GM23248 (cell line): ENCODE measurements at regions not wholly inside any gene's neighbourhood (a gene's known extent, or its start where the extent isn't known, plus 50 kb on each side); places are given as distances from the start of the nearest gene placed in this dataset.

Source experiments
- DNase-seq: peaks from one replicate; pipeline ENCODE4 v3.0.0-alpha.2; 2015
- H2AFZ ChIP-seq: fragments of 200-600 bp; sonication (generic); 2 replicates; pipeline ENCODE4 v1.6.1; 2016; ENCODE audit warnings: antibody characterized with exemption
- H3F3A ChIP-seq: fragments of 200-600 bp; sonication (generic); 2 replicates; pipeline ENCODE4 v1.6.1; 2016; ENCODE audit warnings: mild to moderate bottlenecking, antibody characterized with exemption, mixed run types; ENCODE audit not compliant: insufficient read depth
- H3K27ac ChIP-seq: fragments of 200-600 bp; sonication (generic); 2 replicates; pipeline ENCODE4 v1.5.1; 2016; ENCODE audit warnings: mild to moderate bottlenecking
- H3K27me3 ChIP-seq: fragments of 200-600 bp; sonication (generic); replicated peaks from 2 replicates; pipeline ENCODE4 v1.6.1; 2016; ENCODE audit warnings: mild to moderate bottlenecking; ENCODE audit not compliant: insufficient read depth
- H3K36me3 ChIP-seq: fragments of 200-600 bp; sonication (generic); 2 replicates; pipeline ENCODE4 v1.6.1; 2016; ENCODE audit warnings: low read depth, mild to moderate bottlenecking
- H3K4me1 ChIP-seq: fragments of 200-600 bp; sonication (generic); 2 replicates; pipeline ENCODE4 v1.6.1; 2016; ENCODE audit warnings: mild to moderate bottlenecking; ENCODE audit not compliant: insufficient read depth
- H3K4me2 ChIP-seq: fragments of 200-600 bp; sonication (generic); one replicate; pipeline ENCODE4 v1.6.1; 2016; ENCODE audit warnings: mild to moderate bottlenecking; ENCODE audit not compliant: unreplicated experiment
- H3K4me3 ChIP-seq: fragments of 200-600 bp; sonication (generic); 2 replicates; pipeline ENCODE4 v1.5.1; 2016; ENCODE audit warnings: mild to moderate bottlenecking
- H3K79me2 ChIP-seq: fragments of 200-600 bp; sonication (generic); 2 replicates; pipeline ENCODE4 v1.6.1; 2016; ENCODE audit warnings: mild to moderate bottlenecking; ENCODE audit not compliant: insufficient read depth
- H3K9ac ChIP-seq: fragments of 200-600 bp; sonication (generic); 2 replicates; pipeline ENCODE4 v1.6.1; 2016; ENCODE audit warnings: mild to moderate bottlenecking
- H3K9me2 ChIP-seq: fragments of 200-600 bp; sonication (generic); 2 replicates; pipeline ENCODE4 v1.6.1; 2016; ENCODE audit warnings: mixed run types, mild to moderate bottlenecking, moderate library complexity; ENCODE audit not compliant: insufficient read depth
- H3K9me3 ChIP-seq: fragments of 200-600 bp; sonication (generic); one replicate; pipeline ENCODE4 v1.6.1; 2017; ENCODE audit warnings: low read depth
- H4K20me1 ChIP-seq: fragments of 200-600 bp; sonication (generic); 2 replicates; pipeline ENCODE4 v1.6.0; 2016; ENCODE audit not compliant: insufficient read depth
- EZH2 ChIP-seq: fragments of 200-600 bp; sonication (generic); IDR thresholded peaks from 2 replicates; pipeline ENCODE4 v1.6.1; 2018; ENCODE audit warnings: antibody characterized with exemption, mild to moderate bottlenecking; ENCODE audit not compliant: insufficient read depth, poor library complexity, severe bottlenecking
- EZH2phosphoT487 ChIP-seq: fragments of 200-600 bp; sonication (generic); IDR thresholded peaks from 2 replicates; pipeline ENCODE4 v1.6.1; 2018; ENCODE audit warnings: antibody characterized with exemption, moderate library complexity, mild to moderate bottlenecking, low read depth; ENCODE audit not compliant: insufficient read depth
- WGBS, 2 experiments: methylation state at CpG; one replicate each; pipeline ENCODE4 v1.1.6; 2015 to 2017; ENCODE audit warnings: low lambda C conversion rate in 2 of 2, low coverage in 1 of 2; ENCODE audit errors: missing lambda C conversion rate in 2 of 2; 5-methylcytosine and 5-hydroxymethylcytosine counted together
- in situ Hi-C: fragments of 300-500 bp; cut with MboI; formaldehyde crosslinking; loops from 2 replicates; pipeline ENCODE4 v1.15.0; 2020

GRCh38 chr10:118969014-118969413 is 60.5 kb upstream of the NANOS1 start:
- TF ChIP-seq EZH2, result no peak
- TF ChIP-seq EZH2phosphoT487, result no peak
- 47 to 58% methylated on average over 5 of the region's 5 CpGs for WGBS, 2 experiments
- no peak for DNase-seq

GRCh38 chr10:118970770-118971169 is 58.7 kb upstream of the NANOS1 start:
- Histone ChIP-seq H3K9me2 (no peaks in the 10 kb centered on the region), H3K4me3 (no peak overlapping the region), H3K27ac (no peak overlapping the region), H3K9me3 (no peaks in the 10 kb centered on the region), H4K20me1 (no peaks in the 10 kb centered on the region), H3K9ac (no peak overlapping the region), H3F3A (no peaks in the 10 kb centered on the region), H2AFZ (no peak overlapping the region), H3K27me3 (peaks cover 13% of the 10 kb centered on the region; the same call in 1 of the 2 replicates), H3K36me3 (no peaks in the 10 kb centered on the region), H3K79me2 (no peaks in the 10 kb centered on the region), H3K4me2 (no peak overlapping the region), H3K4me1 (no peaks in the 10 kb centered on the region)
- DNase-seq, result no peak
- in situ Hi-C loops, result no loop called here
- WGBS, 2 experiments, result 63 to 67% methylated on average over 5 of the region's 5 CpGs
- no peak for TF ChIP-seq EZH2phosphoT487
- TF ChIP-seq EZH2, result no peak

More at GRCh38 chr10:118969014-118969413, 60.5 kb upstream of the NANOS1 start:
- Histone ChIP-seq H3K27me3 (peaks cover 13% of the 10 kb centered on the region; the same call in 1 of the 2 replicates), H3K9me2 (no peaks in the 10 kb centered on the region), H3K4me2 (no peak overlapping the region), H3K79me2 (no peaks in the 10 kb centered on the region), H3K4me3 (no peak overlapping the region), H4K20me1 (no peaks in the 10 kb centered on the region), H3K4me1 (no peaks in the 10 kb centered on the region), H3K9ac (no peak overlapping the region), H3K27ac (no peak overlapping the region), H2AFZ (no peak overlapping the region), H3K9me3 (no peaks in the 10 kb centered on the region), H3K36me3 (no peaks in the 10 kb centered on the region), H3F3A (no peaks in the 10 kb centered on the region)
- in situ Hi-C loops, result no loop called here

- no peak overlapping the region for H3K4me3 ChIP-seq
- H3K36me3 ChIP-seq, result no peaks in the 10 kb centered on the region
- no peaks in the 10 kb centered on the region for H3K9me2 ChIP-seq
- H3F3A ChIP-seq, result no peaks in the 10 kb centered on the region
- in situ Hi-C loops, result no loop called here
- H4K20me1 ChIP-seq, result no peaks in the 10 kb centered on the region
- H3K27me3 ChIP-seq, result peaks cover 13% of the 10 kb centered on the region; the same call in 1 of the 2 replicates
- no peak overlapping the region for H3K27ac ChIP-seq
- no peak overlapping the region for H3K4me2 ChIP-seq
- H3K9me3 ChIP-seq, result no peaks in the 10 kb centered on the region
- no peak overlapping the region for H3K9ac ChIP-seq
- no peaks in the 10 kb centered on the region for H3K4me1 ChIP-seq
- 77 to 81% methylated on average over 7 of the region's 7 CpGs for WGBS, 2 experiments
- H2AFZ ChIP-seq, result no peak overlapping the region
- TF ChIP-seq EZH2, result no peak
- TF ChIP-seq EZH2phosphoT487, result no peak
- no peak for DNase-seq
- H3K79me2 ChIP-seq, result no peaks in the 10 kb centered on the region
These were observed 58.3 kb upstream of the NANOS1 start for GRCh38 chr10:118971187-118971586.

- Histone ChIP-seq H3K4me3 (no peak overlapping the region), H3F3A (no peaks in the 10 kb centered on the region), H3K4me2 (no peak overlapping the region), H4K20me1 (no peaks in the 10 kb centered on the region), H3K9me2 (no peaks in the 10 kb centered on the region), H3K27ac (no peak overlapping the region), H3K27me3 (peaks cover 13% of the 10 kb centered on the region; the same call in 1 of the 2 replicates), H3K9ac (no peak overlapping the region), H3K9me3 (no peaks in the 10 kb centered on the region), H2AFZ (no peak overlapping the region), H3K36me3 (no peaks in the 10 kb centered on the region), H3K4me1 (no peaks in the 10 kb centered on the region), H3K79me2 (no peaks in the 10 kb centered on the region)
- 46 to 47% methylated on average over 3 of the region's 3 CpGs for WGBS, 2 experiments
- in situ Hi-C loops, result no loop called here
- no peak for DNase-seq
- TF ChIP-seq EZH2phosphoT487 (no peak), EZH2 (no peak)
These were observed 57.6 kb upstream of the NANOS1 start for GRCh38 chr10:118971876-118972275.

- Histone ChIP-seq H3K27ac (no peak overlapping the region), H3K9me3 (no peaks in the 10 kb centered on the region), H2AFZ (no peak overlapping the region), H3K9ac (no peak overlapping the region), H3K36me3 (no peaks in the 10 kb centered on the region), H3K4me1 (no peaks in the 10 kb centered on the region), H3K4me2 (no peak overlapping the region), H3K4me3 (no peak overlapping the region), H3K27me3 (peaks cover 13% of the 10 kb centered on the region; the same call in 1 of the 2 replicates), H3K9me2 (no peaks in the 10 kb centered on the region), H3K79me2 (no peaks in the 10 kb centered on the region), H4K20me1 (no peaks in the 10 kb centered on the region), H3F3A (no peaks in the 10 kb centered on the region)
- 34 to 50% methylated on average over 1 of the region's 1 CpG for WGBS, 2 experiments
- TF ChIP-seq EZH2phosphoT487 (no peak), EZH2 (no peak)
- no peak for DNase-seq
- in situ Hi-C loops, result no loop called here
These were observed 55.8 kb upstream of the NANOS1 start for GRCh38 chr10:118973744-118974143.
